ENCODE measurements at regions not wholly inside any gene's neighbourhood (a gene's known extent, or its start where the extent isn't known, plus 50 kb on each side); places are given as distances from the start of the nearest gene placed in this dataset.

- TF ChIP-seq ZBTB21 (tag by site-specific recombination; IDR thresholded peaks at IDR 0.05) = no peak
- TF ChIP-seq INSM2 (tag by site-specific recombination; IDR thresholded peaks at IDR 0.05) = no peak
- no peak for TF ChIP-seq CTCF (tag by site-specific recombination; IDR thresholded peaks at IDR 0.05)
- no peak for TF ChIP-seq ZNF792 (tag by site-specific recombination; IDR thresholded peaks at IDR 0.05)
- no peak for TF ChIP-seq ZNF510 (tag by site-specific recombination; IDR thresholded peaks at IDR 0.05; ENCODE audit: insufficient replicate concordance)
- no peak for TF ChIP-seq ZNF624 (tag by site-specific recombination; IDR thresholded peaks at IDR 0.05)
- TF ChIP-seq ZNF501 (tag by site-specific recombination; IDR thresholded peaks at IDR 0.05) = no peak
- TF ChIP-seq ZNF626 (tag by site-specific recombination; IDR thresholded peaks at IDR 0.05) = no peak
- TF ChIP-seq ZNF274 (IDR thresholded peaks at IDR 0.05; ENCODE audit: low read length) = no peak
- no peak for TF ChIP-seq ZNF274 (tag by site-specific recombination; IDR thresholded peaks at IDR 0.05; ENCODE audit: borderline replicate concordance)
- no peak for TF ChIP-seq ZNF747 (tag by site-specific recombination; IDR thresholded peaks at IDR 0.05)
- TF ChIP-seq HOXD13 (CRISPR knock-in tag; IDR thresholded peaks at IDR 0.05; ENCODE audit: borderline replicate concordance) = no peak
Observed at GRCh38 chr20:39588148-39588757, 626.1 kb downstream of the DHX35 start.

Measured in HEK293 (cell line).